PC-9 (cell line): ENCODE measurements at regions not wholly inside any gene's neighbourhood (a gene's known extent, or its start where the extent isn't known, plus 50 kb on each side); places are given as distances from the start of the nearest gene placed in this dataset.

Experiments
- EZH2 ChIP-seq: fragments of 200-600 bp; sonication (generic); IDR thresholded peaks from 2 replicates; pipeline ENCODE4 v1.8.0; 2017; ENCODE audit warnings: antibody characterized with exemption, low read depth
- TF ChIP-seq, protein P1 (sequence below): fragments of 200-600 bp; sonication (generic); conservative IDR thresholded peaks from 2 replicates; pipeline ENCODE4 v1.6.1; 2017; ENCODE audit warnings: mixed run types, antibody characterized with exemption, mild to moderate bottlenecking, moderate library complexity

DNA sequence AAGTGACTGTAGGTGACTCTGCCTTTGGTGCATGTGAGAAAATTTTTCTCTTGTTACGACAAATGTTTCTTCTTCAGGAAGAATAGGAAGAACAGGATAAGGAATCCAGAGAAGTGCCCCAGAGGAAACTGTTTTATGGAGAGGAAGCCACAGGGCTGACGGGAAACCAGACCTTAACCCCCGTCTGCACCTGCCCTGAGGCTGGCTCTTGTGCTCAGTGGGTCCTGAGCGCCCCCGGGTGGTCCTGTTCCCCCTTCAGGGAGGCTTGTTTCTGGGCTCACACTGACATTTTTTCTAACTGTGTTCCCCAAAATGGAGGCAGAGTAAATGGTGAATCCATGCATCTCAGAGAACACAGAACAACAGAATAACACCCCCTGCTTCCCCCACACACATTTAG is 691.8 kb downstream of the TMEM121 start:
- no peak for TF ChIP-seq EZH2
- TF ChIP-seq, protein P1, sequence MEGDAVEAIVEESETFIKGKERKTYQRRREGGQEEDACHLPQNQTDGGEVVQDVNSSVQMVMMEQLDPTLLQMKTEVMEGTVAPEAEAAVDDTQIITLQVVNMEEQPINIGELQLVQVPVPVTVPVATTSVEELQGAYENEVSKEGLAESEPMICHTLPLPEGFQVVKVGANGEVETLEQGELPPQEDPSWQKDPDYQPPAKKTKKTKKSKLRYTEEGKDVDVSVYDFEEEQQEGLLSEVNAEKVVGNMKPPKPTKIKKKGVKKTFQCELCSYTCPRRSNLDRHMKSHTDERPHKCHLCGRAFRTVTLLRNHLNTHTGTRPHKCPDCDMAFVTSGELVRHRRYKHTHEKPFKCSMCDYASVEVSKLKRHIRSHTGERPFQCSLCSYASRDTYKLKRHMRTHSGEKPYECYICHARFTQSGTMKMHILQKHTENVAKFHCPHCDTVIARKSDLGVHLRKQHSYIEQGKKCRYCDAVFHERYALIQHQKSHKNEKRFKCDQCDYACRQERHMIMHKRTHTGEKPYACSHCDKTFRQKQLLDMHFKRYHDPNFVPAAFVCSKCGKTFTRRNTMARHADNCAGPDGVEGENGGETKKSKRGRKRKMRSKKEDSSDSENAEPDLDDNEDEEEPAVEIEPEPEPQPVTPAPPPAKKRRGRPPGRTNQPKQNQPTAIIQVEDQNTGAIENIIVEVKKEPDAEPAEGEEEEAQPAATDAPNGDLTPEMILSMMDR, result no peak
